GM12878 (cell line): ENCODE measurements at regions not wholly inside any gene's neighbourhood (a gene's known extent, or its start where the extent isn't known, plus 50 kb on each side); places are given as distances from the start of the nearest gene placed in this dataset. TPM values are rescaled to one million over a fixed set of nuclear protein-coding genes. Genes with fewer than 3 reads are reported as not detected.

Source experiments
- small RNA-seq: library from RNA; depleted of rRNA; stranded (forward); fragments of <200 nt; gene quantifications from one replicate; pipeline ENCODE3, GENCODE V24; 2014

Small RNA genes lying in the stretch of these regions (small RNA-seq; reads per million reads assigned to genes)
- gene RF00614, result not detected
